Body of pancreas (tissue), 4 donors: ENCODE measurements at regions not wholly inside any gene's neighbourhood (a gene's known extent, or its start where the extent isn't known, plus 50 kb on each side); places are given as distances from the start of the nearest gene placed in this dataset.

Experiments used
- CTCF ChIP-seq, 7 experiments: fragments of 450-650 bp in 4 of 7; fragments of 200-600 bp in 3 of 7; sonication (generic) in 3 of 7; IDR thresholded peaks; one replicate each; pipeline ENCODE4 v1.5.1; 2016 to 2019; ENCODE audit warnings: antibody characterized with exemption in 7 of 7
- POLR2A ChIP-seq, 3 donors: fragments of 450-650 bp; IDR thresholded peaks; one replicate each; pipeline ENCODE4 v1.6.1; 2016; ENCODE audit warnings: antibody characterized with exemption in 3 of 3, mild to moderate bottlenecking in 2 of 3

GRCh38 chr3:117304681-117305080, 595.1 kb downstream of the TUSC7 start:
- TF ChIP-seq CTCF (IDR thresholded peaks at IDR 0.05), result no peak
- no peak for TF ChIP-seq POLR2A (IDR thresholded peaks at IDR 0.05)
